A549 (cell line): ENCODE measurements at regions not wholly inside any gene's neighbourhood (a gene's known extent, or its start where the extent isn't known, plus 50 kb on each side); places are given as distances from the start of the nearest gene placed in this dataset.

Source experiments
- ATAC-seq, 2 experiments: fragments of 200-7000 bp in 1 of 2; fragments of >200 bp in 1 of 2; cut with Nextera tagmentation in 1 of 2; cut with Tn5 transposase in 1 of 2; 3 replicates each; pipeline versions ENCODE4 v1.8.0 to v1.9.1; 2018 to 2020; ENCODE audit warnings: mild to moderate bottlenecking in 1 of 2, moderate library complexity in 1 of 2
- CTCF ChIA-PET: fragments of 300-600 bp; sonication (Branson Sonifier 250); formaldehyde crosslinking; extraction: SDS; loops from one replicate; lab custom pipeline; 2021; ENCODE audit warnings: antibody characterized with exemption, inconsistent platforms; lab: Yijun Ruan, JAX
- POLR2A ChIA-PET: fragments of 350-600 bp; formaldehyde crosslinking; extraction: SDS; loops from one replicate; lab custom pipeline; 2021; ENCODE audit warnings: antibody characterized with exemption, inconsistent platforms; lab: Yijun Ruan, JAX
- DNase-seq, 2 experiments: peaks; one replicate each; pipeline versions ENCODE4 v3.0.0 to v3.0.0-alpha.2; 2011 to 2016; ENCODE audit warnings: low read depth in 1 of 2, low spot score in 1 of 2
- FAIRE-seq: peaks from 2 replicates; lab custom pipeline; 2011; peaks lifted over from hg19 to GRCh38; lab: Jason Lieb, UNC
- H3K27ac ChIP-seq, 2 experiments: fragments of >200 bp; sonication (Bioruptor Twin); formaldehyde crosslinking; 3 replicates each; pipeline ENCODE4 v1.5.1; 2016 to 2017
- H3K4me1 ChIP-seq: fragments of >200 bp; sonication (Bioruptor Twin); formaldehyde crosslinking; 3 replicates; pipeline ENCODE4 v1.6.1; 2016
- H3K4me2 ChIP-seq: fragments of >200 bp; sonication (Bioruptor Twin); formaldehyde crosslinking; 3 replicates; pipeline ENCODE4 v1.6.1; 2016
- H3K4me3 ChIP-seq: fragments of >200 bp; sonication (Bioruptor Twin); formaldehyde crosslinking; 3 replicates; pipeline ENCODE4 v1.5.1; 2016
- H3K9me3 ChIP-seq: fragments of >200 bp; sonication (Bioruptor Twin); formaldehyde crosslinking; 3 replicates; pipeline ENCODE4 v1.6.1; 2016
- CBX8 ChIP-seq: fragments of 200-600 bp; sonication (generic); IDR thresholded peaks from 2 replicates; pipeline ENCODE4 v1.6.1; 2016
- CHD4 ChIP-seq: fragments of 200-600 bp; sonication (generic); IDR thresholded peaks from 2 replicates; pipeline ENCODE4 v1.6.1; 2016; ENCODE audit warnings: antibody characterized with exemption, mild to moderate bottlenecking, borderline replicate concordance
- EHMT2 ChIP-seq: fragments of 200-600 bp; sonication (generic); IDR thresholded peaks from 2 replicates; pipeline ENCODE4 v1.6.1; 2016; ENCODE audit warnings: antibody characterized with exemption, low read depth, mild to moderate bottlenecking, moderate library complexity
- EP300 ChIP-seq, 2 experiments: fragments of >200 bp; sonication (Bioruptor Twin); formaldehyde crosslinking; IDR thresholded peaks; 2 replicates in 1 of 2; 3 replicates in 1 of 2; pipeline ENCODE4 v1.6.1; 2016 to 2017
- ESRRA ChIP-seq: fragments of 150-350 bp; IDR thresholded peaks from 2 replicates; pipeline ENCODE4 v1.6.1; 2014; ENCODE audit warnings: mild to moderate bottlenecking, low read length, borderline replicate concordance
- FOSB ChIP-seq: fragments of 250-450 bp; sonication (Bioruptor Pico); IDR thresholded peaks from 2 replicates; pipeline ENCODE4 v1.5.0; 2020; ENCODE audit warnings: mild to moderate bottlenecking, moderate library complexity
- HDAC2 ChIP-seq: fragments of 200-600 bp; sonication (generic); IDR thresholded peaks from 2 replicates; pipeline ENCODE4 v1.6.1; 2016
- HOXB13 ChIP-seq: fragments of 250-450 bp; sonication (Bioruptor Pico); IDR thresholded peaks from 2 replicates; pipeline ENCODE4 v1.5.0; 2020; ENCODE audit warnings: low read depth, mild to moderate bottlenecking, moderate library complexity
- HOXB5 ChIP-seq: fragments of 250-450 bp; sonication (Bioruptor Pico); IDR thresholded peaks from 2 replicates; pipeline ENCODE4 v1.5.0; 2020; ENCODE audit warnings: mild to moderate bottlenecking, moderate library complexity
- JUN ChIP-seq, 2 experiments: fragments of >200 bp; sonication (Bioruptor Twin); formaldehyde crosslinking; IDR thresholded peaks; 2 replicates in 1 of 2; 3 replicates in 1 of 2; pipeline ENCODE4 v1.6.1; 2016 to 2017
- KDM1A ChIP-seq: fragments of 200-600 bp; sonication (generic); IDR thresholded peaks from 2 replicates; pipeline ENCODE4 v1.6.1; 2016; ENCODE audit warnings: low read depth, mild to moderate bottlenecking
- MAZ ChIP-seq: fragments of 150-350 bp; IDR thresholded peaks from 2 replicates; pipeline ENCODE4 v1.6.1; 2014; ENCODE audit warnings: antibody characterized with exemption, low read depth, low read length, borderline replicate concordance
- MYC ChIP-seq: IDR thresholded peaks from 2 replicates; pipeline ENCODE4 v1.6.1; 2012; ENCODE audit warnings: mild to moderate bottlenecking, inconsistent platforms, low read length, improper control_type of control experiment, borderline replicate concordance
- NPAS2 ChIP-seq: fragments of 250-450 bp; sonication (Bioruptor Pico); IDR thresholded peaks from 2 replicates; pipeline ENCODE4 v1.8.0; 2022; ENCODE audit warnings: mild to moderate bottlenecking, moderate library complexity, borderline replicate concordance
- NR3C1 ChIP-seq: fragments of >200 bp; sonication (Bioruptor Twin); formaldehyde crosslinking; IDR thresholded peaks from 3 replicates; pipeline ENCODE4 v1.6.1; 2017
- PHF8 ChIP-seq: fragments of 200-600 bp; sonication (generic); IDR thresholded peaks from 2 replicates; pipeline ENCODE4 v1.6.1; 2016; ENCODE audit warnings: low read depth, mild to moderate bottlenecking, antibody characterized with exemption, moderate library complexity, borderline replicate concordance
- POLR2AphosphoS2 ChIP-seq: conservative IDR thresholded peaks from 2 replicates; pipeline ENCODE4 v1.6.1; 2012; ENCODE audit warnings: low read length, improper control_type of control experiment, inconsistent platforms
- RCOR1 ChIP-seq: fragments of 150-350 bp; IDR thresholded peaks from 2 replicates; pipeline ENCODE4 v1.6.1; 2014; ENCODE audit warnings: antibody characterized with exemption, low read length, low read depth
- RFX5 ChIP-seq: fragments of 450-650 bp; IDR thresholded peaks from 2 replicates; pipeline ENCODE4 v1.7.1; 2014; ENCODE audit warnings: antibody characterized with exemption, mild to moderate bottlenecking, moderate library complexity
- SMC3 ChIP-seq: fragments of >200 bp; sonication (Bioruptor Twin); formaldehyde crosslinking; IDR thresholded peaks from 3 replicates; pipeline ENCODE4 v1.6.1; 2018; ENCODE audit warnings: inconsistent platforms
- SREBF2 ChIP-seq: fragments of 450-650 bp; IDR thresholded peaks from 2 replicates; pipeline ENCODE4 v1.6.1; 2014; ENCODE audit warnings: mild to moderate bottlenecking, moderate library complexity
- TFCP2L1 ChIP-seq: fragments of 250-450 bp; sonication (Bioruptor Pico); IDR thresholded peaks from 2 replicates; pipeline ENCODE4 v1.5.0; 2021; ENCODE audit warnings: mild to moderate bottlenecking
- TP53 ChIP-seq: fragments of 250-450 bp; sonication (Bioruptor Pico); IDR thresholded peaks from 2 replicates; pipeline ENCODE4 v1.5.0; 2021; ENCODE audit warnings: mild to moderate bottlenecking, moderate library complexity
- ZSCAN20 ChIP-seq: fragments of 250-450 bp; sonication (Bioruptor Pico); IDR thresholded peaks from 2 replicates; pipeline ENCODE4 v1.8.0; 2022; ENCODE audit warnings: mild to moderate bottlenecking, moderate library complexity
- WGBS: methylation state at CpG from one replicate; pipeline ENCODE4 v1.1.6; 2017; ENCODE audit errors: missing lambda C conversion rate; 5-methylcytosine and 5-hydroxymethylcytosine counted together
- TF ChIP-seq, protein P1 (sequence below): fragments of >200 bp; sonication (Bioruptor Twin); formaldehyde crosslinking; IDR thresholded peaks from 3 replicates; pipeline ENCODE4 v1.6.1; 2016
- TF ChIP-seq, protein P2 (sequence below): fragments of 150-350 bp; IDR thresholded peaks from 2 replicates; pipeline ENCODE4 v1.6.1; 2014; ENCODE audit warnings: low read depth, mild to moderate bottlenecking, low read length
- TF ChIP-seq, protein P3 (sequence below): fragments of 450-650 bp; IDR thresholded peaks from 2 replicates; pipeline ENCODE4 v1.6.1; 2014; ENCODE audit warnings: antibody characterized with exemption
- TF ChIP-seq, protein P4 (sequence below): fragments of >200 bp; sonication (Bioruptor Twin); formaldehyde crosslinking; IDR thresholded peaks from 2 replicates; pipeline ENCODE4 v1.6.1; 2016
- TF ChIP-seq, protein P5 (sequence below): IDR thresholded peaks from 2 replicates; pipeline ENCODE4 v1.6.1; 2012; ENCODE audit warnings: low read depth, borderline replicate concordance

DNA sequence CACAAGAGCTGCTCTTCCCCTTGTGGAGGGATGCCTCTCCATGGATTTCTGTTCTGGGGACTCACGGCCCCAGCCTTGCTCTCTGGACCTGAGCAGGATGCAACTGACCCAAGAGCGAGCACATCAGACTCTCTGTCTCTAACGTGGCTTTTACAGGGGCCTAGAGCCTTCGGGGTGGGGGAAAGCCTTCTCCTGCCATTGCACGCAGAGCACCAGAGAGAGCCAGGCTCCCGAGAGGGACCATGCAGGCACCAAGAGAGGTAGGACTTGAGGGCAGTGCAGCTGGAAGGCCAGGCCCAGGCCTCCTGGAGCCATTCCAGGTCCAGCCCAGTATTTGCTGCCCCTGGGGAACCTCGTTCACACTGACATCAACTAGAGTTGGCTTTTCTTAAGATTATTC lies 475.6 kb upstream of the MYT1L start:
- H3K4me1 ChIP-seq = no peaks in the 10 kb centered on the region
- no peaks in the 10 kb centered on the region for H3K9me3 ChIP-seq
- TF ChIP-seq KDM1A (no peak), MYC (no peak), RCOR1 (no peak), JUN (IDR thresholded peaks at IDR 0.05) (no peak), SMC3 (no peak)
- TF ChIP-seq, protein P1, sequence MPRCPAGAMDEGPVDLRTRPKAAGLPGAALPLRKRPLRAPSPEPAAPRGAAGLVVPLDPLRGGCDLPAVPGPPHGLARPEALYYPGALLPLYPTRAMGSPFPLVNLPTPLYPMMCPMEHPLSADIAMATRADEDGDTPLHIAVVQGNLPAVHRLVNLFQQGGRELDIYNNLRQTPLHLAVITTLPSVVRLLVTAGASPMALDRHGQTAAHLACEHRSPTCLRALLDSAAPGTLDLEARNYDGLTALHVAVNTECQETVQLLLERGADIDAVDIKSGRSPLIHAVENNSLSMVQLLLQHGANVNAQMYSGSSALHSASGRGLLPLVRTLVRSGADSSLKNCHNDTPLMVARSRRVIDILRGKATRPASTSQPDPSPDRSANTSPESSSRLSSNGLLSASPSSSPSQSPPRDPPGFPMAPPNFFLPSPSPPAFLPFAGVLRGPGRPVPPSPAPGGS = no peak
- H3K4me3 ChIP-seq = no peak overlapping the region
- H3K27ac ChIP-seq = no peak overlapping the region
- H3K4me2 ChIP-seq = no peak overlapping the region
- ChIA-PET CTCF (no interaction called here), POLR2A (no interaction called here)
- WGBS = 13% methylated on average over 6 of the region's 7 CpGs
- FAIRE-seq (no peak), ATAC-seq (no peak), DNase-seq (no peak)

DNA sequence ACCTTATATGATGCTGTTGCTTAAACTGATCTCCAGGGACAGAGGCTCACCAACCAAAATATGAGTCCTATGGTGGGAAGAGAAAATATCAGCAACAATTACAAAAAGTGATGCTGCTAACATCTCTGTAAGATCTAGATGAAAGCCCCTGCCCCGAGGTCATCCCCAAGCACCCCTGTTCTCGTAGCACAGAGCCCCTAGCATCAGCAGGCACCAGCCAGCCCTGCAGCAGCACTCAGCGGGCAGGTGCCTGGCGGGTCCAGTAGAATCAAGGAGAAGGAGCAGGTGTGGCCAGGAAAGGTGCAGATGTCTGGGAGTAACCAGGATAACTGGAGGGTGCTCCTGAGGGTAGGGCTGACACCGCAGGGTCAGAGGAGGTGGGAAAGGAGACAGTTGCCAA lies 474.2 kb upstream of the MYT1L start:
- Histone ChIP-seq H3K4me3 (no peak overlapping the region), H3K4me2 (no peak overlapping the region), H3K9me3 (no peaks in the 10 kb centered on the region), H3K27ac (no peak overlapping the region), H3K4me1 (no peaks in the 10 kb centered on the region)
- TF ChIP-seq HDAC2 = no peak
- no peak for TF ChIP-seq TP53
- TF ChIP-seq FOSB (CRISPR knock-in tag) = no peak
- no peak for TF ChIP-seq NPAS2
- TF ChIP-seq JUN (IDR thresholded peaks at IDR 0.05) = no peak
- no peak for TF ChIP-seq NR3C1
- TF ChIP-seq MYC = no peak
- no peak for TF ChIP-seq ESRRA
- no peak for TF ChIP-seq HOXB13 (CRISPR knock-in tag)
- TF ChIP-seq, protein P2, sequence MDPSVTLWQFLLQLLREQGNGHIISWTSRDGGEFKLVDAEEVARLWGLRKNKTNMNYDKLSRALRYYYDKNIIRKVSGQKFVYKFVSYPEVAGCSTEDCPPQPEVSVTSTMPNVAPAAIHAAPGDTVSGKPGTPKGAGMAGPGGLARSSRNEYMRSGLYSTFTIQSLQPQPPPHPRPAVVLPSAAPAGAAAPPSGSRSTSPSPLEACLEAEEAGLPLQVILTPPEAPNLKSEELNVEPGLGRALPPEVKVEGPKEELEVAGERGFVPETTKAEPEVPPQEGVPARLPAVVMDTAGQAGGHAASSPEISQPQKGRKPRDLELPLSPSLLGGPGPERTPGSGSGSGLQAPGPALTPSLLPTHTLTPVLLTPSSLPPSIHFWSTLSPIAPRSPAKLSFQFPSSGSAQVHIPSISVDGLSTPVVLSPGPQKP = no peak
- TF ChIP-seq EP300 (IDR thresholded peaks at IDR 0.05) = no peak
- no peak for TF ChIP-seq RCOR1
- TF ChIP-seq KDM1A = no peak
- CTCF ChIA-PET = interaction anchor here (1.3 kb wide), 1 partner anchor 39 kb away, joined by 4 read pairs; no protein-coding TSS in a partner anchor
- no peak for ATAC-seq
- no peak for DNase-seq
- 10% methylated on average over 5 of the region's 5 CpGs for WGBS
- POLR2A ChIA-PET = no interaction called here
- FAIRE-seq = no peak

DNA sequence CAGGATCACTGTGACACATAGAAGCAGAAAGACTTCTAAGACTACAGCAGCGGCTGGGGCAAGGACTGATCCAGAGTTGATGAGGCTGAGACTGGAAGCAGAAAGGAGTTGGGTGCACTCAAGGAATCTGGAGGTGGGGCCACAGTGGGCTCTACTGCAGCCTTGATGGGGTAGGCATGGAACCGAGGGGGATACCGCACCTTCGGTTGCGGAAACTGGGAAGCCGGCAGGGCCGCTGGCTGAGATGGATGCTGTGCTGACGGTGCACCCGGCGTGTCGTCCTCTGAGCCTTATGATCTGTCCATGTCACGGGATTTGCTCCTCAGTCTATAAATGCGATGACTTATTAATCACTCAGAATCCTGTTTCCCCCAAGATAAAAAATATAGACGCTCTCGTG lies 473.5 kb upstream of the MYT1L start:
- POLR2A ChIA-PET = no interaction called here
- no peak overlapping the region for H3K4me2 ChIP-seq
- FAIRE-seq = no peak
- WGBS = 42% methylated on average over 15 of the region's 15 CpGs
- H3K4me1 ChIP-seq = no peaks in the 10 kb centered on the region
- H3K9me3 ChIP-seq = no peaks in the 10 kb centered on the region
- no peak for TF ChIP-seq TFCP2L1 (CRISPR knock-in tag)
- TF ChIP-seq, protein P2 = no peak
- no peak for TF ChIP-seq CHD4
- TF ChIP-seq, protein P3, sequence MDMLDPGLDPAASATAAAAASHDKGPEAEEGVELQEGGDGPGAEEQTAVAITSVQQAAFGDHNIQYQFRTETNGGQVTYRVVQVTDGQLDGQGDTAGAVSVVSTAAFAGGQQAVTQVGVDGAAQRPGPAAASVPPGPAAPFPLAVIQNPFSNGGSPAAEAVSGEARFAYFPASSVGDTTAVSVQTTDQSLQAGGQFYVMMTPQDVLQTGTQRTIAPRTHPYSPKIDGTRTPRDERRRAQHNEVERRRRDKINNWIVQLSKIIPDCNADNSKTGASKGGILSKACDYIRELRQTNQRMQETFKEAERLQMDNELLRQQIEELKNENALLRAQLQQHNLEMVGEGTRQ = no peak
- no peak for TF ChIP-seq HDAC2
- TF ChIP-seq, protein P1 = no peak
- TF ChIP-seq FOSB (CRISPR knock-in tag) = no peak
- no peak for TF ChIP-seq ZSCAN20 (CRISPR knock-in tag)
- TF ChIP-seq, protein P4, sequence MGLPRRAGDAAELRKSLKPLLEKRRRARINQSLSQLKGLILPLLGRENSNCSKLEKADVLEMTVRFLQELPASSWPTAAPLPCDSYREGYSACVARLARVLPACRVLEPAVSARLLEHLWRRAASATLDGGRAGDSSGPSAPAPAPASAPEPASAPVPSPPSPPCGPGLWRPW = no peak
- TF ChIP-seq HOXB5 = no peak
- TF ChIP-seq SREBF2 = no peak
- no peak for TF ChIP-seq EHMT2
- TF ChIP-seq HOXB13 (CRISPR knock-in tag) = no peak
- no peak for TF ChIP-seq POLR2AphosphoS2
- no peak for TF ChIP-seq CBX8
- TF ChIP-seq, protein P5, sequence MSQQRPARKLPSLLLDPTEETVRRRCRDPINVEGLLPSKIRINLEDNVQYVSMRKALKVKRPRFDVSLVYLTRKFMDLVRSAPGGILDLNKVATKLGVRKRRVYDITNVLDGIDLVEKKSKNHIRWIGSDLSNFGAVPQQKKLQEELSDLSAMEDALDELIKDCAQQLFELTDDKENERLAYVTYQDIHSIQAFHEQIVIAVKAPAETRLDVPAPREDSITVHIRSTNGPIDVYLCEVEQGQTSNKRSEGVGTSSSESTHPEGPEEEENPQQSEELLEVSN = no peak
- TF ChIP-seq PHF8 = no peak
- no peak for TF ChIP-seq RFX5
- TF ChIP-seq MYC = no peak
- TF ChIP-seq MAZ = no peak
- DNase-seq = no peak
- no peak overlapping the region for H3K4me3 ChIP-seq
- no peak overlapping the region for H3K27ac ChIP-seq
- no peak for ATAC-seq
- CTCF ChIA-PET = no interaction called here
